K562 (cell line): ENCODE measurements at regions not wholly inside any gene's neighbourhood (a gene's known extent, or its start where the extent isn't known, plus 50 kb on each side); places are given as distances from the start of the nearest gene placed in this dataset.

Experiments used
- ATAC-seq: fragments of 200-7000 bp; cut with Tn5 transposase; 3 replicates; pipeline ENCODE4 v1.9.1; 2020; ENCODE audit warnings: moderate library complexity
- BruUV-seq: library from RNA; stranded (reverse); fragments of 400-500 nt; replicated peaks from 2 replicates; lab custom pipeline; 2021; lab: Mats Ljungman, UMichigan
- CTCF ChIA-PET: fragments of 300-600 bp; formaldehyde crosslinking; extraction: SDS; loops from one replicate; lab custom pipeline; 2021; ENCODE audit warnings: low intra/inter-chr PET ratio; lab: Yijun Ruan, JAX
- POLR2A ChIA-PET: fragments of 300-600, 350-650 bp; sonication (Branson Sonifier 250); formaldehyde crosslinking; extraction: SDS; loops from one replicate; lab custom pipeline; 2021; ENCODE audit warnings: antibody characterized with exemption, inconsistent platforms; lab: Yijun Ruan, JAX
- DNase-seq, 4 experiments: peaks; one replicate each; pipeline versions ENCODE4 v3.0.0 to v3.0.0-alpha.2; 2011 to 2018; ENCODE audit warnings: low spot score in 3 of 4, mixed read lengths in 3 of 4; ENCODE audit errors: extremely low read depth in 1 of 4
- FAIRE-seq: peaks from 2 replicates; lab custom pipeline; 2011; peaks lifted over from hg19 to GRCh38; lab: Jason Lieb, UNC
- H2AFZ ChIP-seq: 2 replicates; pipeline ENCODE4 v1.6.0; 2011; ENCODE audit warnings: low read depth, low read length, control low read depth, inconsistent platforms
- H3K27ac ChIP-seq: fragments of 200-600 bp; 3 replicates; pipeline ENCODE4 v1.8.0; 2011; ENCODE audit warnings: low read depth, mild to moderate bottlenecking, control low read depth, inconsistent platforms, low read length, moderate library complexity, mixed read lengths; ENCODE audit errors: extremely low read depth
- H3K27me3 ChIP-seq, 2 experiments: fragments of 300-600 bp in 1 of 2; 2 replicates in 1 of 2; 3 replicates in 1 of 2; pipeline versions ENCODE4 v1.6.0 to v1.8.0; 2011; ENCODE audit warnings: inconsistent platforms in 2 of 2, low read length in 2 of 2, mild to moderate bottlenecking in 1 of 2, mixed read lengths in 1 of 2, moderate library complexity in 1 of 2; ENCODE audit not compliant: control insufficient read depth in 2 of 2, insufficient read depth in 2 of 2
- H3K36me3 ChIP-seq: fragments of 300-600 bp; 3 replicates; pipeline ENCODE4 v1.8.0; 2011; ENCODE audit warnings: mild to moderate bottlenecking, low read length, inconsistent platforms; ENCODE audit not compliant: control insufficient read depth, insufficient read depth
- H3K4me1 ChIP-seq, 2 experiments: fragments of 200-600 bp in 1 of 2; replicated peaks in 1 of 2; 2 replicates in 1 of 2; 3 replicates in 1 of 2; pipeline versions ENCODE4 v1.5.1 to v1.8.0; 2011; ENCODE audit warnings: inconsistent platforms in 2 of 2, low read length in 2 of 2, mild to moderate bottlenecking in 1 of 2, mixed read lengths in 1 of 2, moderate library complexity in 1 of 2; ENCODE audit not compliant: control insufficient read depth in 2 of 2, insufficient read depth in 2 of 2
- H3K4me2 ChIP-seq: 2 replicates; pipeline ENCODE4 v1.6.1; 2011; ENCODE audit warnings: low read length, control low read depth, inconsistent platforms, mixed read lengths; ENCODE audit not compliant: insufficient read depth
- H3K4me3 ChIP-seq: fragments of 200-600 bp; sonication (generic), shearing (Covaris generic); 2 replicates; pipeline ENCODE4 v1.5.1; 2016; ENCODE audit warnings: control low read depth, inconsistent platforms
- H3K79me2 ChIP-seq: fragments of 200-600 bp; 3 replicates; pipeline ENCODE4 v1.8.0; 2011; ENCODE audit warnings: low read length, inconsistent platforms; ENCODE audit not compliant: control insufficient read depth, insufficient read depth
- H3K9ac ChIP-seq, 2 experiments: 2 replicates each; pipeline versions ENCODE4 v1.6.0 to v1.6.1; 2011; ENCODE audit warnings: low read depth in 2 of 2, low read length in 2 of 2, control low read depth in 1 of 2, inconsistent platforms in 1 of 2, mild to moderate bottlenecking in 1 of 2, mixed read lengths in 1 of 2; ENCODE audit not compliant: insufficient read depth in 1 of 2
- H3K9me1 ChIP-seq: one replicate; pipeline ENCODE4 v1.6.0; 2011; ENCODE audit warnings: inconsistent platforms, mild to moderate bottlenecking, low read length, moderate library complexity; ENCODE audit not compliant: control insufficient read depth, insufficient read depth
- H3K9me3 ChIP-seq: replicated peaks from 2 replicates; pipeline ENCODE4 v1.5.1; 2011; ENCODE audit warnings: low read depth, low read length, inconsistent platforms; ENCODE audit not compliant: control insufficient read depth, insufficient read depth
- H4K20me1 ChIP-seq: replicated peaks from 2 replicates; pipeline ENCODE4 v1.6.1; 2011; ENCODE audit warnings: low read length, inconsistent platforms, mixed read lengths; ENCODE audit not compliant: control insufficient read depth, insufficient read depth
- ARID3A ChIP-seq: IDR thresholded peaks from 2 replicates; pipeline ENCODE4 v1.6.1; 2012; ENCODE audit warnings: low read depth, low read length, improper control_type of control experiment, borderline replicate concordance
- DNMT1 ChIP-seq: fragments of 450-650 bp; IDR thresholded peaks from 2 replicates; pipeline ENCODE4 v1.6.1; 2016; ENCODE audit warnings: antibody characterized with exemption, mild to moderate bottlenecking
- ETV1 ChIP-seq: fragments of 450-650 bp; conservative IDR thresholded peaks from 2 replicates; pipeline ENCODE4 v1.6.1; 2016; ENCODE audit warnings: missing genetic modification characterization, control low read depth, low read depth, missing compliant biosample characterization
- FIP1L1 ChIP-seq: fragments of 200-400 bp; formaldehyde crosslinking; IDR thresholded peaks from 2 replicates; pipeline ENCODE4 v1.6.1; 2018; ENCODE audit warnings: mild to moderate bottlenecking, low read depth, low read length; ENCODE audit not compliant: poor library complexity, severe bottlenecking
- JUN ChIP-seq, 2 experiments: sonication (generic) in 1 of 2; formaldehyde crosslinking in 1 of 2; IDR thresholded peaks; 2 replicates each; pipeline versions ENCODE4 v1.6.1 to v1.8.0; 2012 to 2022; ENCODE audit warnings: borderline replicate concordance in 2 of 2, mild to moderate bottlenecking in 2 of 2, improper control_type of control experiment in 1 of 2, low read depth in 1 of 2, low read length in 1 of 2, missing genetic modification reagents in 1 of 2
- MBD2 ChIP-seq: sonication (generic); IDR thresholded peaks from 2 replicates; pipeline ENCODE4 v1.6.1; 2016; ENCODE audit warnings: low read depth, borderline replicate concordance
- NBN ChIP-seq: fragments of 450-650 bp; IDR thresholded peaks from 2 replicates; pipeline ENCODE4 v1.6.1; 2016; ENCODE audit warnings: low read depth, mild to moderate bottlenecking
- TAL1 ChIP-seq: fragments of 450-650 bp; IDR thresholded peaks from 2 replicates; pipeline ENCODE4 v1.6.1; 2016; ENCODE audit warnings: mild to moderate bottlenecking
- TRIM24 ChIP-seq, 2 experiments: fragments of 450-650 bp; IDR thresholded peaks; 2 replicates each; pipeline ENCODE4 v1.6.1; 2016
- WGBS: fragments of 100-300 bp; shearing (Covaris generic); methylation state at CpG from one replicate; pipeline ENCODE4 v1.1.6; 2016; ENCODE audit warnings: low coverage, mixed read lengths; ENCODE audit not compliant: insufficient coverage; ENCODE audit errors: missing lambda C conversion rate; 5-methylcytosine and 5-hydroxymethylcytosine counted together
- in situ Hi-C: fragments of 300-500 bp; cut with MboI; formaldehyde crosslinking; loops from 4 replicates; pipeline ENCODE4 v1.15.0; 2018; ENCODE audit warnings: inconsistent platforms, mixed read lengths
- intact Hi-C: fragments of 100-400 bp; cut with micrococcal nuclease; formaldehyde crosslinking; loops from 2 replicates; pipeline ENCODE4 v1.14.2; 2022

- no peak for FAIRE-seq
- CTCF ChIA-PET: no interaction called here
- no peak overlapping the region; the same call in 2 of the 3 replicates for H3K27ac ChIP-seq
These were observed 59.9 kb upstream of the GATA6 start for GRCh38 chr18:22109535-22109934.

More at GRCh38 chr18:22109535-22109934, 59.9 kb upstream of the GATA6 start:
- no peak overlapping the region for H3K4me3 ChIP-seq
- intact Hi-C loops (no loop called here), in situ Hi-C loops (no loop called here)
- no peak overlapping the region for H3K4me2 ChIP-seq
- no peak for TF ChIP-seq NBN
- no peak for TF ChIP-seq ARID3A
- no peak for TF ChIP-seq TAL1
- TF ChIP-seq ETV1 (tag): no peak
- no peak for TF ChIP-seq TRIM24 (IDR thresholded peaks at IDR 0.05)
- no peak for TF ChIP-seq JUN (IDR thresholded peaks at IDR 0.05; ENCODE audit: borderline replicate concordance, low read depth, low read length)
- TF ChIP-seq JUN (CRISPR knock-in tag; IDR thresholded peaks at IDR 0.05; ENCODE audit: borderline replicate concordance): no peak
- no peak for TF ChIP-seq FIP1L1
- no peak for TF ChIP-seq DNMT1
- no peak for TF ChIP-seq MBD2
- no peaks in the 10 kb centered on the region for H4K20me1 ChIP-seq
- WGBS: 79% methylated on average over 4 of the region's 4 CpGs
- peaks cover 10 to 23% of the 10 kb centered on the region in 2 experiments; a peak in 4 of 5 replicates for H3K4me1 ChIP-seq
- H3K9ac ChIP-seq: peak overlapping the region in 1 of 2 experiments; percentile 18; a peak in 1 of 4 replicates
- DNase-seq: no peak
- no TSS peak for BruUV-seq
- no peaks in the 10 kb centered on the region for H3K36me3 ChIP-seq
- H3K9me3 ChIP-seq: no peaks in the 10 kb centered on the region
- POLR2A ChIA-PET: interaction anchor here (0.9 kb wide), 1 partner anchor 37 kb away, joined by 4 read pairs; no protein-coding TSS in a partner anchor
- no peaks in the 10 kb centered on the region for H3K9me1 ChIP-seq
- no peaks in the 10 kb centered on the region for H3K27me3 ChIP-seq
- peak; percentile 7; the same call in 2 of the 3 replicates for ATAC-seq
- H3K79me2 ChIP-seq: no peaks in the 10 kb centered on the region
- peak overlapping the region; percentile 88 for H2AFZ ChIP-seq
